Stimulated activated CD4-positive, alpha-beta T cell treated with anti-CD3 and anti-CD28 coated beads, Interleukin-12 subunit alpha, Interleukin-12 subunit beta, amount 100 ng/mL, for 48 hours (primary cell): ENCODE measurements at regions not wholly inside any gene's neighbourhood (a gene's known extent, or its start where the extent isn't known, plus 50 kb on each side); places are given as distances from the start of the nearest gene placed in this dataset.
"Not testable (repeated sequence)": the region's sequence is repeated elsewhere in the genome, so short reads cannot be mapped to it uniquely, and the experiment has no call there.

Experiments
- DNase-seq, 3 donors: peaks; one replicate each; pipeline ENCODE4 v3.0.0-alpha.2; 2020; ENCODE audit warnings: low read depth in 2 of 3, low spot score in 1 of 3

- no peak for DNase-seq
Measured at GRCh38 chr2:217353591-217353990, 493.7 kb upstream of the TNP1 start.

GRCh38 chr2:217351378-217351777 lies 491.5 kb upstream of the TNP1 start:
- DNase-seq = no peak

- no peak for DNase-seq
Measured at GRCh38 chr2:217349251-217349650, 489.4 kb upstream of the TNP1 start.

- not testable (repeated sequence) for DNase-seq
Measured at GRCh38 chr2:217347630-217348029, 487.8 kb upstream of the TNP1 start.

- DNase-seq = not testable (repeated sequence)
Measured at GRCh38 chr2:217346043-217346442, 486.2 kb upstream of the TNP1 start.

GRCh38 chr2:217340899-217341298 lies 481.0 kb upstream of the TNP1 start:
- DNase-seq = no peak

GRCh38 chr2:217340176-217340575 lies 480.3 kb upstream of the TNP1 start:
- no peak for DNase-seq

GRCh38 chr2:217339753-217340152 lies 479.9 kb upstream of the TNP1 start:
- no peak for DNase-seq

- no peak for DNase-seq
Measured at GRCh38 chr2:217338306-217338916, 478.5 kb upstream of the TNP1 start.

- no peak for DNase-seq
Measured at GRCh38 chr2:217337771-217338170, 477.9 kb upstream of the TNP1 start.

GRCh38 chr2:217336694-217337093 lies 476.8 kb upstream of the TNP1 start:
- no peak for DNase-seq

GRCh38 chr2:217335341-217335966 lies 475.6 kb upstream of the TNP1 start:
- no peak for DNase-seq

- no peak for DNase-seq
Measured at GRCh38 chr2:217334561-217334960, 474.7 kb upstream of the TNP1 start.

GRCh38 chr2:217332866-217333265 lies 473.0 kb upstream of the TNP1 start:
- no peak for DNase-seq

GRCh38 chr2:217332417-217332791 lies 472.5 kb upstream of the TNP1 start:
- no peak for DNase-seq

GRCh38 chr2:217331523-217332416 lies 471.9 kb upstream of the TNP1 start:
- no peak for DNase-seq

GRCh38 chr2:217330647-217331046 lies 470.8 kb upstream of the TNP1 start:
- no peak for DNase-seq

GRCh38 chr2:217329023-217329431 lies 469.2 kb upstream of the TNP1 start:
- no peak for DNase-seq

GRCh38 chr2:217328622-217328978 lies 468.7 kb upstream of the TNP1 start:
- DNase-seq = no peak

GRCh38 chr2:217327953-217328621 lies 468.2 kb upstream of the TNP1 start:
- no peak for DNase-seq

GRCh38 chr2:217326238-217327022 lies 466.6 kb upstream of the TNP1 start:
- no peak for DNase-seq
